HFF-Myc (cell line): ENCODE measurements at regions not wholly inside any gene's neighbourhood (a gene's known extent, or its start where the extent isn't known, plus 50 kb on each side); places are given as distances from the start of the nearest gene placed in this dataset.

Experiments
- DNase-seq: peaks from one replicate; pipeline ENCODE4 v3.0.0-alpha.2; 2011; ENCODE audit warnings: low read depth; ENCODE audit errors: extremely low read depth
- H3K4me3 ChIP-seq: replicated peaks from 2 replicates; pipeline ENCODE4 v1.5.1; 2011; ENCODE audit warnings: low read depth, mild to moderate bottlenecking, control low read depth, low read length
- TF ChIP-seq, protein P1 (sequence below): IDR thresholded peaks from 2 replicates; pipeline ENCODE4 v1.5.1; 2012; ENCODE audit warnings: mild to moderate bottlenecking, low read depth, low read length, control low read depth; ENCODE audit errors: missing control alignments

DNA sequence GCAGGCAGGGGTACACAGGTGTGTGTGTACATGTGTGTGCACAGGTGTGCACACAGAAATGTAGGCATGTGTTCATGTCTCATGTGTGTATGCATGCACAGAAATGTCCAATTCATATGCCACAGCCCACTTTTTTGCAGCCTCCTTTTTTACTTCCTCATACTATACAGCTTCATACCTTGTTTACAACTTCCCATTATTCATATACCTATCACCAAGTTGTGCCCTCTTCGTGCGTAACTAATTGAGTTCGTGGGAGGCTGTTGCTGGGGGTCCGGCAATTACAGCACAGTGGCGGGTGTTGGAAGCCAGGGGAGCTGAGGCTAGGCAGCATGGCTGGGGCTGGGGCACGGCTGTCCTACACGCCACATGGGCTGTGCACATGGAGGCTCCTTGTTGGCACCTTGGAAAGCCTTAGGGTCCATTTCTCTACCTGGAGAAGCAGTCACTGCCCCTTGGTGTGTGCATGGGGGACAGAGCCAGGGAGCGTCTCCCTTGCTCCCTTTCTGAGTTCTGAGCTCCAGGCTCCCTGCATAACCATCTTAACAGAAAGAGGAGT is 266.7 kb downstream of the ENGASE start:
- H3K4me3 ChIP-seq: no peak overlapping the region
- TF ChIP-seq, protein P1, sequence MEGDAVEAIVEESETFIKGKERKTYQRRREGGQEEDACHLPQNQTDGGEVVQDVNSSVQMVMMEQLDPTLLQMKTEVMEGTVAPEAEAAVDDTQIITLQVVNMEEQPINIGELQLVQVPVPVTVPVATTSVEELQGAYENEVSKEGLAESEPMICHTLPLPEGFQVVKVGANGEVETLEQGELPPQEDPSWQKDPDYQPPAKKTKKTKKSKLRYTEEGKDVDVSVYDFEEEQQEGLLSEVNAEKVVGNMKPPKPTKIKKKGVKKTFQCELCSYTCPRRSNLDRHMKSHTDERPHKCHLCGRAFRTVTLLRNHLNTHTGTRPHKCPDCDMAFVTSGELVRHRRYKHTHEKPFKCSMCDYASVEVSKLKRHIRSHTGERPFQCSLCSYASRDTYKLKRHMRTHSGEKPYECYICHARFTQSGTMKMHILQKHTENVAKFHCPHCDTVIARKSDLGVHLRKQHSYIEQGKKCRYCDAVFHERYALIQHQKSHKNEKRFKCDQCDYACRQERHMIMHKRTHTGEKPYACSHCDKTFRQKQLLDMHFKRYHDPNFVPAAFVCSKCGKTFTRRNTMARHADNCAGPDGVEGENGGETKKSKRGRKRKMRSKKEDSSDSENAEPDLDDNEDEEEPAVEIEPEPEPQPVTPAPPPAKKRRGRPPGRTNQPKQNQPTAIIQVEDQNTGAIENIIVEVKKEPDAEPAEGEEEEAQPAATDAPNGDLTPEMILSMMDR: no peak

DNA sequence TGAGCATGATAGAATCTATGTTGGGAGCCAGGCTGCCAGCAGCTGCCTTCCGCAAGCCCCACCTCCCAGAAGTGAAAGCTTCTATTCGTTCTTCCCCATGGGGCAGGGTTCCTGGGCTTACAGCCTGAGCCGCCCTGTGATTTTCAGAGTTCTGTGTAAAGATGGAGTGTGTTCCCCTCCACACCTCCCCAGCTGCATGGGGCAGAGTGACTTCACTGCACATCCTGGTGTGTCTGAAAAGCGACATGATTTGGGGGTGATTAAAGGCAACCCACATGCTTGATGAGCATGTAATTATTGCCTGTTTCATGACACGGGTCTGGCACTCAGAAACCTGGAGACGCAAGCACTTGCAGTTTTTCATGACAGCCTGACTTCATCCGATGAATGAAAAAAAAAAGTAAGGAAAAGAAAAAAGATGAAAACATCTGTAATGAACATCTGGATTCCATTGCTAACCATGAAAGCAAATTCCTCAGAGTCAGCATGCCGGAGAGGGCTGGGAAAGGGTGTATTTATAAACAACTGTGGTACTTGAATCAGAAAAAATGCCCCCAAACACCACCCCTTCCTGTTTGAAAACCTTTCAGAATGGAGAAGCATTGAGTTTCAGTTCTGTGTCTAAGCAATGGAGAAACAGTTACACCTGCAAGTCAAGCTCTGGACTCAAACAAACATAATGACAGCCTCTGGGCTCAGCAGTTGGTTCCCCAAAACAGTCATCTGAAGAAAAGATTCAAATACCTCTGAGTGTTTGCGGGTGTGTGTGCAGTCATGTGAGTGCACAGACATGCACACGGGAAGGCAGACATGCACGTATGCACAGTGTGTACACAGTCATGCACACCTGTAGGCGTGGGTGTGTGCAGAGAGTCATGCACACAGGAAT is 266.0 kb downstream of the ENGASE start:
- TF ChIP-seq, protein P1: no peak
- H3K4me3 ChIP-seq: no peak overlapping the region
- DNase-seq: peak; percentile 4

More for the DNA sequence above, 266.7 kb downstream of the ENGASE start:
- no peak for DNase-seq

DNA sequence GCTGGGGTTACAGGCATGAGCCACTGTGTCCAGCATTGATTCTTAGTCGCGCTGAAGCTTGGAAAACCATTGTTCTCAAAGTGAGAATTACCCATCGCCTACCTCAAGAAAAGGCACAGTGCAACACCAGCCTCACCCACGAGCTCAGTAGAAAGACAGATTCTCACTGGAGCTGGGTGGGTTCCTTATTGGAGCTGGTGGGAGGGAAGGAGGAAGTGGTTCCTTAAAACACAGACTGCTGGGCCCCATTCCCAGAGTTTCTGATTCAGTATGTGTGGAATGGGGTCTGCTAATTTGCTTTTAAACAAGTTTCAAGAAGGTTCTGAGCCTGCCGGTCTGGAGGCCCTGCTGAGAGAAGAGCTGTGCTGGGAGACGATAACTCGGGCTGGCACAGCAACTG is 264.7 kb downstream of the ENGASE start:
- no peak for DNase-seq
- TF ChIP-seq, protein P1: no peak

DNA sequence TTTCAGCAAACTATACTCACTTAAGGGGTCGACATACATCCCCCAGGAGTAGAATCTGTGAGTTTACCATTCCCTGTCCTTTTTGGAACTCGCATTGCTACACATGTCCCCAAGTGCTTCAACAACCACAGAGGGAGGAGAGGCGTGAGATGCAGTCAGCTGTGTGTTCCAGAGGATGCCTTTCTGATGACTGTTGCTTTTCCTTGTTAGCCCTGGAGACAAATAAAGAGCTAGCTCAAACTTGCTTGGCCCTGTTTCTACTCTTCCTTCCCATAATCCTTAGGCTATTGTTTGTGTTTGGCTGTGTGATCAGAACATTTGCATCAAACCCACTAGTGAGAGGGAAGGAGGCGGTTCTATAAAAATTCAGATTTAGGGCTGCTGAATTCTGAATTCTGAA is 264.0 kb downstream of the ENGASE start:
- TF ChIP-seq, protein P1: no peak
- no peak for DNase-seq
- no peak overlapping the region for H3K4me3 ChIP-seq

More for the DNA sequence above, 264.7 kb downstream of the ENGASE start:
- H3K4me3 ChIP-seq: no peak overlapping the region

DNA sequence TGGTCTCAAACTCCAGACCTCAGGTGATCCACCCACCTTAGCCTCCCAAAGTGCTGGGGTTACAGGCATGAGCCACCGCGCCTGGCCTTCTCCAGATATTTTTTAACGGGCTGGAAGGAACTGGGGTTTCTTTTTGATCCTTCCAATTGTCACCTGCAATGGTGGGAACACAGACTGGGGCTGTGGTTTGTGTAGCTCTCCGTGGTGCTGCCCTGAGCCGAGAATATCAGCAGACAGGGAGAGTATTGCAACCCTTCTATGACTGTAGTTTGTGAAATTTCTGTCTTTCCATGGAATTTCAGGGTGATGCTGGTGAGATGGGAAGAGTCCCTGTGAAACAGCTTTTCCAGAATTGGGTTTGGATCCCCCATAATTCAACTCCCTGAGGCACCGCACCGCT is 263.5 kb downstream of the ENGASE start:
- H3K4me3 ChIP-seq: no peak overlapping the region
- no peak for DNase-seq
- TF ChIP-seq, protein P1: no peak

DNA sequence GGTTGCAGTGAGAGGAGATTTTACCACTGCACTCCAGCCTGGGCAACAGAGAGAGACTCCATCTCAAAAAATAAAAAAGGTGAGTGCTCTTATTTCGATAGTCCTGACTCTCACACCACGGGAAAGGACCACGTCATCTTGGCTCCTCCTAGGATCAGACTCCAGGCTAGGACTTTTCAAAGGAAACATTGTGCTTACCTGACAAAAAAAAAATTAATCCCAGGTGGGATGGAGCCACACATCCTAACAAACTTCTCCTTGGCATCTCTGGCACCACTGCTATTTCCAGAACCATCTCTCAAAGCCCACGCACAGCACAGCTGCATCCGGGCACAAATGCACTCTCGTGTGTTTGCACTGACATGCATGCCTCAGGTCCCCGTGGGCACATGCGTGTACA is 262.4 kb downstream of the ENGASE start:
- H3K4me3 ChIP-seq: no peak overlapping the region
- DNase-seq: no peak
- TF ChIP-seq, protein P1: no peak
